K562 (cell line): ENCODE measurements at regions not wholly inside any gene's neighbourhood (a gene's known extent, or its start where the extent isn't known, plus 50 kb on each side); places are given as distances from the start of the nearest gene placed in this dataset.

Source experiments
- BRD9 ChIP-seq: fragments of 450-650 bp; IDR thresholded peaks from 2 replicates; pipeline ENCODE4 v1.6.1; 2018; ENCODE audit warnings: low read depth; ENCODE audit not compliant: partially characterized antibody
- CREBBP ChIP-seq: IDR thresholded peaks from one replicate; pipeline ENCODE4 v1.6.1; 2012; ENCODE audit warnings: low read depth, mild to moderate bottlenecking, control low read depth, inconsistent platforms, low read length
- HDAC1 ChIP-seq, 2 experiments: fragments of 450-650 bp; IDR thresholded peaks; 2 replicates each; pipeline ENCODE4 v1.6.1; 2016 to 2017; ENCODE audit warnings: inconsistent platforms in 1 of 2, mild to moderate bottlenecking in 1 of 2, moderate library complexity in 1 of 2
- HIVEP1 ChIP-seq: fragments of 250-450 bp; sonication (Bioruptor Pico); IDR thresholded peaks from 2 replicates; pipeline ENCODE4 v1.4.0; 2020; ENCODE audit warnings: mild to moderate bottlenecking
- POLR2A ChIP-seq: fragments of 450-650 bp; conservative IDR thresholded peaks from 2 replicates; pipeline ENCODE4 v1.6.1; 2016
- PRPF4 ChIP-seq: fragments of 200-400 bp; formaldehyde crosslinking; IDR thresholded peaks from one replicate; pipeline ENCODE4 v1.6.1; 2017; ENCODE audit warnings: low read length, low read depth, mild to moderate bottlenecking; ENCODE audit not compliant: insufficient read depth, poor library complexity, severe bottlenecking
- TRIM28 ChIP-seq: fragments of 450-650 bp; IDR thresholded peaks from 2 replicates; pipeline ENCODE4 v1.6.1; 2017
- TF ChIP-seq, protein P1 (sequence below): sonication (generic); formaldehyde crosslinking; IDR thresholded peaks from 2 replicates; pipeline ENCODE4 v1.8.1; 2023; ENCODE audit warnings: mild to moderate bottlenecking, missing genetic modification reagents
- TF ChIP-seq, protein P2 (sequence below): fragments of 450-650 bp; formaldehyde crosslinking; IDR thresholded peaks from 2 replicates; pipeline ENCODE4 v1.4.0; 2020; ENCODE audit warnings: mild to moderate bottlenecking, mixed read lengths
- TF ChIP-seq, protein P3 (sequence below): fragments of 450-650 bp; IDR thresholded peaks from 2 replicates; pipeline ENCODE4 v1.6.1; 2016

DNA sequence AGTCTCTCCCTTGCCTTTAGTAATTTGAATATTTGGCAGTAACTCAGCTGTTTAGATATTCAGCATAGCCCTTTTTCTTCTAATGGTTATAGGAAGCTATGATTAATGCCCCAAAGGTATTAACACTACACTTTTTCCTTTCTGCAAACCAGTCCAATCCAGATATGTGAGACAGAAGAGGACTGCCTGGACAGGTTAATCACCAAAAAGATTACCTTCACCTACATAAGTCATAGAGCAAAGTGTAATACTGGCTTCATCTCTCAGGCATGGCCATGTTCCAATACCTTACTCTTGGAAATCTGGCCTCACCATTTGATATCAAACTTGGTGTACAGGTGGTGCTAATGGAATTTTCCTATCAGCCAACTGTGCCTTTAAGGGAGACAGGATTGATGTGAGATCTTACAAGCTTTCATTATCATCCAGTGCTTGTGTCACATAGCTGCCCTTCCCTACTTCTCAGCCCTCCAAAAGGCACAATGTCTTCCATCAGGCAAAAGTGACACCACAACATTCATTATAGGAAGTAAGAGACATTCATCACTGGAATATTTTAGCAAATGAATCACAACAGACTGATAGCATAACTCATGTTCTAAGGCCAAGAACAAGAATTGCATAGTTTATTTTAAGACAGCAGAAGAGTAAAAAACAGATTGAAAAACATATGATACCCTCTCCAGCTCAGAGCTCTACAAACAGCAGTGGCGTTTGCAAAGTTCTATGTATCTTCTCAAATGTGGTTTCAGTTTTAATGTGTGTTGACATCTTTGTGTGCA, 91.2 kb upstream of the PAM start:
- TF ChIP-seq, protein P1, sequence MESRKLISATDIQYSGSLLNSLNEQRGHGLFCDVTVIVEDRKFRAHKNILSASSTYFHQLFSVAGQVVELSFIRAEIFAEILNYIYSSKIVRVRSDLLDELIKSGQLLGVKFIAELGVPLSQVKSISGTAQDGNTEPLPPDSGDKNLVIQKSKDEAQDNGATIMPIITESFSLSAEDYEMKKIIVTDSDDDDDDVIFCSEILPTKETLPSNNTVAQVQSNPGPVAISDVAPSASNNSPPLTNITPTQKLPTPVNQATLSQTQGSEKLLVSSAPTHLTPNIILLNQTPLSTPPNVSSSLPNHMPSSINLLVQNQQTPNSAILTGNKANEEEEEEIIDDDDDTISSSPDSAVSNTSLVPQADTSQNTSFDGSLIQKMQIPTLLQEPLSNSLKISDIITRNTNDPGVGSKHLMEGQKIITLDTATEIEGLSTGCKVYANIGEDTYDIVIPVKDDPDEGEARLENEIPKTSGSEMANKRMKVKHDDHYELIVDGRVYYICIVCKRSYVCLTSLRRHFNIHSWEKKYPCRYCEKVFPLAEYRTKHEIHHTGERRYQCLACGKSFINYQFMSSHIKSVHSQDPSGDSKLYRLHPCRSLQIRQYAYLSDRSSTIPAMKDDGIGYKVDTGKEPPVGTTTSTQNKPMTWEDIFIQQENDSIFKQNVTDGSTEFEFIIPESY (CRISPR knock-in tag) = no peak
- TF ChIP-seq TRIM28 = no peak
- no peak for TF ChIP-seq HDAC1 (IDR thresholded peaks at IDR 0.05)
- no peak for TF ChIP-seq PRPF4
- no peak for TF ChIP-seq CREBBP
- TF ChIP-seq POLR2A = no peak
- no peak for TF ChIP-seq HIVEP1 (CRISPR knock-in tag)
- TF ChIP-seq, protein P2, sequence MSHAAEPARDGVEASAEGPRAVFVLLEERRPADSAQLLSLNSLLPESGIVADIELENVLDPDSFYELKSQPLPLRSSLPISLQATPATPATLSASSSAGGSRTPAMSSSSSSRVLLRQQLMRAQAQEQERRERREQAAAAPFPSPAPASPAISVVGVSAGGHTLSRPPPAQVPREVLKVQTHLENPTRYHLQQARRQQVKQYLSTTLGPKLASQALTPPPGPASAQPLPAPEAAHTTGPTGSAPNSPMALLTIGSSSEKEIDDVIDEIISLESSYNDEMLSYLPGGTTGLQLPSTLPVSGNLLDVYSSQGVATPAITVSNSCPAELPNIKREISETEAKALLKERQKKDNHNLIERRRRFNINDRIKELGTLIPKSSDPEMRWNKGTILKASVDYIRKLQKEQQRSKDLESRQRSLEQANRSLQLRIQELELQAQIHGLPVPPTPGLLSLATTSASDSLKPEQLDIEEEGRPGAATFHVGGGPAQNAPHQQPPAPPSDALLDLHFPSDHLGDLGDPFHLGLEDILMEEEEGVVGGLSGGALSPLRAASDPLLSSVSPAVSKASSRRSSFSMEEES (CRISPR knock-in tag) = no peak
- TF ChIP-seq, protein P3, sequence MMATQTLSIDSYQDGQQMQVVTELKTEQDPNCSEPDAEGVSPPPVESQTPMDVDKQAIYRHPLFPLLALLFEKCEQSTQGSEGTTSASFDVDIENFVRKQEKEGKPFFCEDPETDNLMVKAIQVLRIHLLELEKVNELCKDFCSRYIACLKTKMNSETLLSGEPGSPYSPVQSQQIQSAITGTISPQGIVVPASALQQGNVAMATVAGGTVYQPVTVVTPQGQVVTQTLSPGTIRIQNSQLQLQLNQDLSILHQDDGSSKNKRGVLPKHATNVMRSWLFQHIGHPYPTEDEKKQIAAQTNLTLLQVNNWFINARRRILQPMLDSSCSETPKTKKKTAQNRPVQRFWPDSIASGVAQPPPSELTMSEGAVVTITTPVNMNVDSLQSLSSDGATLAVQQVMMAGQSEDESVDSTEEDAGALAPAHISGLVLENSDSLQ = no peak
- TF ChIP-seq BRD9 = no peak
